IPS DF 6.9 (cell line): ENCODE measurements at regions not wholly inside any gene's neighbourhood (a gene's known extent, or its start where the extent isn't known, plus 50 kb on each side); places are given as distances from the start of the nearest gene placed in this dataset.

Experiments
- DNase-seq: peaks from one replicate; pipeline ENCODE4 v3.0.0-alpha.2; 2013; ENCODE audit warnings: low read depth, low spot score
- H3K27ac ChIP-seq: one replicate; pipeline ENCODE4 v1.5.1; 2013; ENCODE audit warnings: low read length, control low read depth
- H3K27me3 ChIP-seq: 2 replicates; pipeline ENCODE4 v1.6.1; 2013; ENCODE audit warnings: mild to moderate bottlenecking, low read length; ENCODE audit not compliant: control insufficient read depth, insufficient read depth
- H3K36me3 ChIP-seq: 2 replicates; pipeline ENCODE4 v1.6.1; 2013; ENCODE audit warnings: low read length; ENCODE audit not compliant: control insufficient read depth, insufficient read depth
- H3K4me1 ChIP-seq: 2 replicates; pipeline ENCODE4 v1.6.1; 2013; ENCODE audit warnings: low read length; ENCODE audit not compliant: control insufficient read depth, insufficient read depth
- H3K4me3 ChIP-seq: 2 replicates; pipeline ENCODE4 v1.5.1; 2013; ENCODE audit warnings: mild to moderate bottlenecking, low read length
- H3K9me3 ChIP-seq: 2 replicates; pipeline ENCODE4 v1.6.1; 2013; ENCODE audit warnings: low read length, inconsistent platforms; ENCODE audit not compliant: control insufficient read depth, insufficient read depth
- WGBS: extraction: QIAGEN DNeasy Blood & Tissue Kit; methylation state at CpG from one replicate; pipeline ENCODE4 v1.1.7; 2013; ENCODE audit warnings: mixed read lengths, missing lambda C conversion rate; ENCODE audit not compliant: insufficient read length, insufficient coverage; 5-methylcytosine and 5-hydroxymethylcytosine counted together

GRCh38 chr3:156609546-156609945, 54.6 kb upstream of the SSR3 start:
- DNase-seq = no peak
- Histone ChIP-seq H3K4me3 (no peak overlapping the region), H3K27ac (no peak overlapping the region), H3K4me1 (no peaks in the 10 kb centered on the region), H3K9me3 (no peaks in the 10 kb centered on the region), H3K36me3 (no peaks in the 10 kb centered on the region), H3K27me3 (no peaks in the 10 kb centered on the region)

GRCh38 chr3:156608601-156609514, 53.9 kb upstream of the SSR3 start:
- Histone ChIP-seq H3K4me3 (no peak overlapping the region), H3K9me3 (no peaks in the 10 kb centered on the region), H3K36me3 (no peaks in the 10 kb centered on the region), H3K27ac (no peak overlapping the region), H3K27me3 (no peaks in the 10 kb centered on the region), H3K4me1 (no peaks in the 10 kb centered on the region)
- no peak for DNase-seq
- WGBS = no CpG with 5 or more reads among the region's 9 CpGs

- DNase-seq = no peak
- H3K36me3 ChIP-seq = no peaks in the 10 kb centered on the region
- no peaks in the 10 kb centered on the region for H3K4me1 ChIP-seq
- no peak overlapping the region for H3K4me3 ChIP-seq
- H3K27ac ChIP-seq = no peak overlapping the region
- no CpG with 5 or more reads among the region's 4 CpGs for WGBS
- no peaks in the 10 kb centered on the region for H3K9me3 ChIP-seq
- H3K27me3 ChIP-seq = no peaks in the 10 kb centered on the region
These were observed 51.8 kb upstream of the SSR3 start for GRCh38 chr3:156606729-156607128.

- Histone ChIP-seq H3K36me3 (no peaks in the 10 kb centered on the region), H3K4me3 (peak overlapping the region; percentile 34; the same call in 1 of the 2 replicates), H3K27ac (no peak overlapping the region), H3K4me1 (no peaks in the 10 kb centered on the region), H3K27me3 (no peaks in the 10 kb centered on the region), H3K9me3 (no peaks in the 10 kb centered on the region)
- no CpG with 5 or more reads among the region's 37 CpGs for WGBS
- peak; percentile 25 for DNase-seq
These were observed 51.0 kb upstream of the SSR3 start for GRCh38 chr3:156605686-156606605.

- WGBS = no CpG with 5 or more reads among the region's 2 CpGs
- Histone ChIP-seq H3K9me3 (no peaks in the 10 kb centered on the region), H3K4me3 (no peak overlapping the region), H3K36me3 (no peaks in the 10 kb centered on the region), H3K27me3 (no peaks in the 10 kb centered on the region), H3K27ac (no peak overlapping the region), H3K4me1 (no peaks in the 10 kb centered on the region)
- no peak for DNase-seq
These were observed 49.8 kb upstream of the SSR3 start for GRCh38 chr3:156604642-156605144.
